NCI-H128 (cell line): ENCODE measurements at regions not wholly inside any gene's neighbourhood (a gene's known extent, or its start where the extent isn't known, plus 50 kb on each side); places are given as distances from the start of the nearest gene placed in this dataset.
"Not testable (repeated sequence)": the region's sequence is repeated elsewhere in the genome, so short reads cannot be mapped to it uniquely, and the experiment has no call there.

Experiments
- DNase-seq: peaks from one replicate; lab custom pipeline; 2025; ENCODE audit not compliant: unreplicated experiment; lab: John Stamatoyannopoulos, UW

- no peak for DNase-seq
Observed at GRCh38 chr6:16040628-16040974, 88.3 kb upstream of the MYLIP start.

DNA sequence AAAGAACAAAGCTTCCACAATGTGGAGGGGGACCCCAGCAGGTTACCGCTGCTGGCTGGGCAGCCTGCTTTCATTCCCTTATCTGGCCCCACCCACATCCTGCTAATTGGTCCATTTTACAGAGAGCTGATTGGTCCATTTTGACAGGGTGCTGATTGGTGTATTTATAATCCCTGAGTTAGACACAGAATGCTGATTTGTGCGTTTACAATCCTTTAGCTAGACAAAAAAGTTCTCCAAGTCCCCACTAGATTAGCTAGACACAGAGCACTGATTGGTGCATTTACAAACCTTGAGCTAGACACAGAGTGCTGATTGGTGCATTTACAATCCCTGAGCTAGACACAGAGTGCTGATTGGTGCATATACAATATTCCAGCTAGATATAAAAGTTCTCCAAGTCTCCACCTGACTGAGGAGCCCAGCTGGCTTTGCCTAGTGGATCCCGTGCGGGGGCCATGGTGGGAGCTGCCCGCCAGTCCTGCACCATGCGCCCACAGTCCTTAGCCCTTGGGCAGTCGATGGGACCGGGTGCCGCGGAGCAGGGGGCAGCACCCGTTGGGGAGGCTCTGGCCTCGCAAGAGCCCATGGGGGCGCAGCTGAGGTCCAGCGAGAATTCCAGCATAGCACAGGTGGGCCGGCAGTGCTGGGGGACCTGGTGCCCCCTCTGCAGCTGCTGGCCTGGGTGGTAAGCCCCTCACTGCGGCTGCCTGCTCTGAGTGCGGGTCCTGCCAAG lies 88.8 kb upstream of the MYLIP start:
- DNase-seq, result not testable (repeated sequence)

DNA sequence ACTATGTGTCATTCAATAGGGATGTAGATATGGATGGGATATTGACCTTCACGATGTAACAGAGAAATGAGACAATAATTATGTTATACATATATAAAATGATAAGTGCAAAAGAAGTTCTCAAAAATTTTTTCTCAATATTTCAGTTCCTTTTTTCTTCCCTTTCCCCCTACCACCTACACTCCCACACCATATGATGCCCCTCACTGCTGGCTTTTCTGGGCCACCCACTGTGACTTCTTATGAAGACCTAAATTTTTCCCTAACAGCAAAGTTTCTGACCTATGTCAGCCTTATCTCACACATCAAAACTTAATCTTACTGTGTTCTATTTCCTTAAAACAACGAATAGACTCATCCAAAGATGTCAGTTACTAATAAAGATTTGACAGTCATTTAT lies 89.9 kb upstream of the MYLIP start:
- no peak for DNase-seq

- DNase-seq, result no peak
Observed at GRCh38 chr6:16035488-16036080, 93.3 kb upstream of the MYLIP start.

DNA sequence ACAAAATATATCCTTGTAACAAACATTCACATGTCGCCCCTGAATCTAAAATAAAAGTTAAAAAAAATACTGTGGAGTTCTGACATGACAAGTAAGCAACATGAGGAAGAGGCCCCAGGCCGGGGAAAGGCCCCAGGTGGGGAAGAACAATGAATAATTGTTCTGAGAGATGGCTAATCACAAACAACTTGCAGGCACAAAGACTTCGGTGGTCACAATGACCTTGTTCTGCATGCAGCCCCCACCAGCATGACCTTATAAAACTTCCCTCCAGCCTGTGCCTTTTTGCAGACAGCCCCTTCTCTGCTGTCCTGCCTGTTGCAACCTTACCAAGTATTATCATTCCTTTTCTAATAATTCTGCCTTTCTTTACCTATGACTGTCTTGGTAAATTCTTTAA lies 95.7 kb upstream of the MYLIP start:
- no peak for DNase-seq

- DNase-seq, result no peak
Observed at GRCh38 chr6:16031278-16031981, 97.5 kb upstream of the MYLIP start.

- DNase-seq, result no peak
Observed at GRCh38 chr6:16028966-16029365, 99.9 kb upstream of the MYLIP start.

DNA sequence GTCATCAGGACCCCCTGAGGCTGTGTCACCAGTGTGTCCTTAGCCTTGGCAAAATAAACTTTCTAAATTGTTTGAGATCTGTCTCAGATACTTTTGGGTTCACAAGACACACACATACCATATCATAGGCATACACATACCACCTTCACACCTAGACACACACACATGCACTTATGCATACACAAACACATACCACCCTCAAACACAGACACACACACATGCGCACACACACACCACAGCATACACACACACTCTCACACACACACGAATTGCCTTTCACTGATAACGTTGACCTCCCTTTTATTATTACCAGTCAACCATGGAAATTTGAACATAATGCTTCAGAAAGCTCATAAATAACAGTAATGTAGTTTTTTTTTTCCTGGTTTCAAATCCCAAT lies 108.6 kb upstream of the MYLIP start:
- no peak for DNase-seq

DNA sequence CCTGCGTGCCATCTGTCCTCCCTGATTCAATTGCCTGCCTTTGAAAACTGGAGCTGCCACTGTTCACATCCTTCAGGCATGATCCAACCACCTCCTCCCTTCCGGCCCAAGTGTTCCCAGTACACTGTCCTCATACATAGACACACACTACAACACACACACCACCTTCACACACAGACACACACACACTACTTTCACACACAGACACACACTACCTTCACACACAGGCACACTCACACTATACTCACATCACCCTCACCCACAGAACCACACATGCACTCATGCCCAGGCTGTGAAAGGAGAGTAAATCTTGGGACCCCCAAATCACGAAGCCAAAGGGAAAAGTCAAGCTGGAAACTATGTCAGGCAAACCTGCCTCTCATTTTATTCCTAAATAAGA lies 109.4 kb upstream of the MYLIP start:
- DNase-seq, result no peak

- DNase-seq, result no peak
Observed at GRCh38 chr6:16018626-16019025, 110.3 kb upstream of the MYLIP start.

DNA sequence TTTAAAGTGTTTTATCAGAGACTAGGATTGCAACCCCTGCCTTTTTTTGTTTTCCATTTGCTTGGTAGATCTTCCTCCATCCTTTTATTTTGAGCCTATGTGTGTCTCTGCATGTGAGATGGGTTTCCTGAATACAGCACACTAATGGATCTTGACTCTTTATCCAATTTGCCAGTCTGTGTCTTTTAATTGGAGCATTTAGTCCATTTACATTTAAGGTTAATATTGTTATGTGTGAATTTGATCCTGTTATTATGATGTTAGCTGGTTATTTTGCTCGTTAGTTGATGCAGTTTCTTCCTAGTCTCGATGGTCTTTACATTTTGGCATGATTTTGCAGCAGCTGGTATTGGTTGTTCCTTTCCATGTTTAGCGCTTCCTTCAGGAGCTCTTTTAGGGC lies 114.6 kb upstream of the MYLIP start:
- DNase-seq, result not testable (repeated sequence)

DNA sequence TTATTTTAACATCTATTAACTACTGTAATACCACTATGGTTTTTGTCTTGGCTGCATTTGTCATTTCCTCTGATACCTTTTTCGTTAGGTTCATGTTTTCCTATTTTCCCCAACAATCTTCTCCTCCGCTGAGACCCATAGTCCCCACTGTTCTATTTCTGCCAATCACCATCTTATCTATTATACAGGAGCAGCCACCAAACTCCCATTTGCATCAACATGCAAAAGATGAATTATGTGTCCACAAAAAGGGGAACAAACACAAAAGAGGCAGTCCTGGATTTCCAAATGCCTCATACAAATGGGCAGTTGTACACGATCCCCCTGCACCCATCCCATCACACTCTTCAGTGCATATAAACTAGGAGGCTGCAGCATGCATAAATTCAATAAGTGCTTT lies 121.7 kb upstream of the MYLIP start:
- no peak for DNase-seq

GRCh38 chr6:16006681-16007080 lies 122.2 kb upstream of the MYLIP start:
- no peak for DNase-seq

DNA sequence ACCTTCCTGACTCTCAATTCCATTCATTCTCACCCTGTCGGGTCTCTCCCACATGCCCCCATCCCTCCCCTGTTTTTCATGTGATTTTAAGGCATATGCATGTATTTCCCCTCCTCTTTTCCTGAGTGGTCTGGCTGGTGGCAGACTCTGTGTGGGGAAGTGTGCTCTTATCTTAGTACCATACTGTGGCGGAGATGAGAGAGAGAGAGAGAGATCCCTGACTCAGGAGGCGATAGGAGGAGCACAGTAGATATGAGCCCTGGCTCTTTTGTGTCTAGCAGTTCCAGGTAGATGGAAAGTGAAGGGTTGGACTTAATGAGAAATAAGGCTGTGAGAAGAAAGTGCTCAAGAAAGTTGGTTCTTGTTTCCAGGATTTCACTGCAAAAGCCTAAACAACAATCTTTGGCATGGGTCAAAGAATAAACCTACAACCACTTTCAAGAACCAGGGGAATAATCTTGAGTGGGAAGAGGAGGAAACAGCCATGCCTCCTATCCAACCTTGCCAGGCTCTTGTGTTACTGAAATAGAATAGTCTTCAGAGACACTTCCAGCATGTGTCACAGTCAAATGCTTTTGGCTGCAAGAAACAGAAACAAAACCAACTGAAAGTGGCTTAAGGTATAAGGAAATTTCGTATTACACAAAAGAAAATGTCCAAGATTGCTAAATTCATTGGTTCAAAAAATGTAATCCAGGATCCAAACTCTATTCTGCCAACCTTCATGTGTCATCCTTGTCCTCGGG lies 123.8 kb upstream of the MYLIP start:
- no peak for DNase-seq

- no peak for DNase-seq
Observed at GRCh38 chr6:16003197-16003491, 125.7 kb upstream of the MYLIP start.

DNA sequence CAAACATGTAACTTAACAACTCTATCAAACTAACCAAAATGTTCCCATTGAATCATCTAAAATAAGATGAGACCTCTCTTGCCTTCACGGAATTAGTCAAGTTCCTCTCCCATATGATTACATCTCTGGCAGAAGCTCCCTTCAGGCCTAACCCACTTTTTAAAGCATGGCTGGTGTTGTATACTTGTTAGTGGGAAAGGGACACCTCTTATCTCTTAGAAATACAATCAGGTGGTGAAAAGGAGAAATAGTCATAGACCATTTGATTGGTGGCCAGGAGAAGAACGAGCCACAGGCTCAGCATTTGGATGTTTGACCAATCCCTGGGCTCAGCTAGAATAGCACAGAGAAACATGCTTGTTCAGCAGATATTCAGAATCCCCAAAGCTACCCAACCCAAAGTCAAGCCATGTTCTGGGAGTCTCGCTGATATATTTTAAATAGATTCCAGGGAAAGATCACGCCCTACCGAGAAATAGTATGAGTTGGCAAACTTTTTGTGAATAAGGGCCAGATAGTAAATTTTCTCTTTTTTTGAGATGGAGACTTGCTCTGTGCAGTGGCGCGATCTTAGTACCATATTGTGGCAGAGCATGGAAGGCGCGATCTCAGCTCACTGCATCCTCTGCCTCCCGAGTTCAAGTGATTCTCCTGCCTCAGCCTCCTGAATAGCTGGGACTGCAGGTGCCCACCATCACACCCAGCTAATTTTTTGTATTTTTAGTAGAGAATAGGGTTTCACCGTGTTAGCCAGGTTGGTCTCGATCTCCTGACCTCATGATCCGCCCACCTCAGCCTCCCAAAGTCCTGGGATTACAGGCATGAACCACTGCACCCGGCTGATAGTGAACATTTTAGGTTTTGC lies 126.3 kb upstream of the MYLIP start:
- DNase-seq, result no peak

- no peak for DNase-seq
Observed at GRCh38 chr6:16001158-16001557, 127.7 kb upstream of the MYLIP start.

DNA sequence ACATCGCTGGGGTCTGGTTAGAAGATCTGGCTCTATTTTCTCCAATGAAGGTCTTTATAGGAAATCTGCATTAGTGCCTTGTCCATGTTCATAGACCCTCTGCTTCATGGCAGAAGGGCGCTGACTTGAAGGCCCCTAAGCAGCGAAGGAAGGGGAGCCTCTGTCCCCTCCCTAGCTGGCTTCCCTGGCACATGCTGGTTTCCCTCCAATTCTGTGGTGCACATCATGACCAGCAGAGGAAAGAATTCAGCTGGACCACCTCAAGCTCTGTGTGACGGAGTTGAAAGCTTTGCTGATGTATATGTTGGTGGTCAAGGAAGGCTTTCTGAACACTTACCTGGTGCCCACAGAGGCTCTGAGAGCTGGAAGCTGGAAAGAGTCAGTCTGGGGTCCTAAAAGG lies 129.7 kb upstream of the MYLIP start:
- no peak for DNase-seq

DNA sequence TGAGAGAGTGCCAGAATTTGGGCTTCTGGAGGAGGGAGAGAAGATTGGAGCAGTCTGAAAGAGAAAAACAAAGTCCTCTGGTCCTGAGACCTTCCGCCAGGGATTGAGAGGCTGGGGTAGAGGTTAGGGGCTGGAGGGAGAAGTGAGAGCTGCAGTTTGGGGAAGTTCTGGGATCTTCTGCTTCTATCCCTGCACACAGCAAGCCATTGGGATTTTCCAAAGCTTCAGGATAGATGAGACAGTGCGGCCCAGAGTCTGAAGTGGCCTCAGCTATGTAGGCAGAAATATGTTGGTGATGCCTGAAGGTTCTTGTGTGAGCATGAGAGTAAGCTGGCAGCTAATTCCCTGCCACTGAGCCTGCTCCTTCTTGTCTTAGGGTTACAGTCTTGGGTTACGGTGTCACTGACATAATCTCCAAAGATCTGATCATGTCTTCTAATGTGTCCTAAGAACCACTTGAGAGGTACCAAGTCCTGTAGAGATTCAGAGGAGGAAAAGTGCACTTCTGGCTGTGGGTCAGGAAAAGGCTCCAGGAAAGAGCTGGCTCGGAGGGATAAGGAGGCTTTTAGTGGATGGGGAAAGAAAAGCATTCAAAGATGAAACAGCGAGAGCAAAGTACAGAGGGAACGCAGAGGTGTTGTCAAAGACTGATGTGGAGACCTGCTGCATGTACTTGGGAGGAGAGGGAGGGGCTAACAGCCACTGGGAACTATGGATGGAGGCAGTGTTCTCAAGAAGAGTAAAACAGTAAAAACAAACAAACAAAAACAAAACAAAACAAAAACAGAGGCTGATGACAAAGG lies 131.1 kb upstream of the MYLIP start:
- no peak for DNase-seq

DNA sequence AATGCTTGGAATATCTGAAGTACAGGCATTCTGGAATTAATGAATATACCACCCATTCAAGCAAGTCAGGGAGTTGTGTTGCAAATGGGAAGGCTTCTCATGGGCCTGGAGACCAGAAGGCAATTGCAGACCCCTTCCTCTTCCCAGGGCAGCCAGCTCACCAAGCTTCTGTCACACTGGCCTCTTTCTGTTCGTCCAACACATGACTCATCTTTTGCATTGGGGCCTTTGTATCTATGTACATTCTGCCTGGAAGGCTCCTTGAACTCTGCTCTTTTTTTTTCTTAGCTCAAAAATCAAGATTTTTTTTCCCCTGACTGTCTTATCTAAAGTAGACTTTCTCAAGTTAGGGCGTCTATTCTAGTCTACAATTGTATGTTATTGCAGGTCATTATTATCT lies 132.9 kb upstream of the MYLIP start:
- DNase-seq, result no peak
